Loucy (cell line): ENCODE measurements at regions not wholly inside any gene's neighbourhood (a gene's known extent, or its start where the extent isn't known, plus 50 kb on each side); places are given as distances from the start of the nearest gene placed in this dataset.

Source experiments
- H2AFZ ChIP-seq: fragments of 200-600 bp; sonication (generic); 2 replicates; pipeline ENCODE4 v1.6.0; 2016; ENCODE audit warnings: antibody characterized with exemption, mild to moderate bottlenecking, low read length, moderate library complexity
- H3F3A ChIP-seq: fragments of 200-600 bp; 2 replicates; pipeline ENCODE4 v1.6.0; 2016; ENCODE audit warnings: antibody characterized with exemption, low read depth, mild to moderate bottlenecking
- H3K27me3 ChIP-seq: fragments of 200-600 bp; sonication (generic); 2 replicates; pipeline ENCODE4 v1.6.1; 2014; ENCODE audit warnings: low read length, mild to moderate bottlenecking; ENCODE audit not compliant: insufficient read depth, poor library complexity, severe bottlenecking
- H3K36me3 ChIP-seq: fragments of 200-600 bp; sonication (generic); 2 replicates; pipeline ENCODE4 v1.6.1; 2016; ENCODE audit warnings: low read length; ENCODE audit not compliant: insufficient read depth
- H3K4me1 ChIP-seq: fragments of 200-600 bp; sonication (generic); 2 replicates; pipeline ENCODE4 v1.5.1; 2014; ENCODE audit warnings: low read length, mild to moderate bottlenecking; ENCODE audit not compliant: insufficient read depth, poor library complexity, severe bottlenecking
- H3K4me2 ChIP-seq: fragments of 200-600 bp; sonication (generic); 2 replicates; pipeline ENCODE4 v1.6.0; 2014; ENCODE audit warnings: antibody characterized with exemption, low read length, low read depth, mild to moderate bottlenecking; ENCODE audit not compliant: poor library complexity, severe bottlenecking
- H3K4me3 ChIP-seq: fragments of 200-600 bp; sonication (generic); 2 replicates; pipeline ENCODE4 v1.5.1; 2014; ENCODE audit warnings: low read length, mild to moderate bottlenecking, mixed read lengths; ENCODE audit not compliant: poor library complexity, severe bottlenecking
- H3K79me2 ChIP-seq: fragments of 200-600 bp; sonication (generic); 2 replicates; pipeline ENCODE4 v1.6.1; 2014; ENCODE audit warnings: low read length; ENCODE audit not compliant: insufficient read depth
- H3K9ac ChIP-seq: fragments of 200-600 bp; sonication (generic); 2 replicates; pipeline ENCODE4 v1.6.0; 2014; ENCODE audit warnings: mild to moderate bottlenecking, low read depth, low read length, moderate library complexity; ENCODE audit not compliant: poor library complexity, severe bottlenecking
- H3K9me2 ChIP-seq: fragments of 200-600 bp; sonication (generic); replicated peaks from 2 replicates; pipeline ENCODE4 v1.6.1; 2016; ENCODE audit warnings: low read depth, low read length, mixed read lengths
- H3K9me3 ChIP-seq: fragments of 200-600 bp; sonication (generic); 2 replicates; pipeline ENCODE4 v1.6.1; 2014; ENCODE audit warnings: mild to moderate bottlenecking, antibody characterized with exemption, low read length, low read depth; ENCODE audit not compliant: insufficient read depth
- H4K20me1 ChIP-seq: fragments of 200-600 bp; sonication (generic); 2 replicates; pipeline ENCODE4 v1.6.0; 2014; ENCODE audit warnings: antibody characterized with exemption, low read length, mild to moderate bottlenecking; ENCODE audit not compliant: insufficient read depth, poor library complexity, severe bottlenecking
- CTCF ChIP-seq: fragments of 200-600 bp; sonication (generic); conservative IDR thresholded peaks from 2 replicates; pipeline ENCODE4 v1.5.1; 2014; ENCODE audit warnings: mild to moderate bottlenecking, antibody characterized with exemption, low read length
- EZH2phosphoT487 ChIP-seq: fragments of 200-600 bp; IDR thresholded peaks from 2 replicates; pipeline ENCODE4 v1.6.1; 2018; ENCODE audit warnings: antibody characterized with exemption, mild to moderate bottlenecking, moderate library complexity, borderline replicate concordance

GRCh38 chr6:82584856-82585255 lies 221.2 kb downstream of the TPBG start:
- H3K27me3 ChIP-seq = no peaks in the 10 kb centered on the region
- no peaks in the 10 kb centered on the region for H3K9me2 ChIP-seq
- no peaks in the 10 kb centered on the region for H3K4me1 ChIP-seq
- no peak overlapping the region for H3K9ac ChIP-seq
- no peaks in the 10 kb centered on the region for H3K79me2 ChIP-seq
- no peak overlapping the region for H3K4me2 ChIP-seq
- no peak overlapping the region for H3K4me3 ChIP-seq
- H3F3A ChIP-seq = no peaks in the 10 kb centered on the region
- TF ChIP-seq EZH2phosphoT487 (no peak), CTCF (no peak)
- H3K36me3 ChIP-seq = no peaks in the 10 kb centered on the region
- H3K9me3 ChIP-seq = no peaks in the 10 kb centered on the region
- no peak overlapping the region for H2AFZ ChIP-seq
- no peaks in the 10 kb centered on the region for H4K20me1 ChIP-seq

DNA sequence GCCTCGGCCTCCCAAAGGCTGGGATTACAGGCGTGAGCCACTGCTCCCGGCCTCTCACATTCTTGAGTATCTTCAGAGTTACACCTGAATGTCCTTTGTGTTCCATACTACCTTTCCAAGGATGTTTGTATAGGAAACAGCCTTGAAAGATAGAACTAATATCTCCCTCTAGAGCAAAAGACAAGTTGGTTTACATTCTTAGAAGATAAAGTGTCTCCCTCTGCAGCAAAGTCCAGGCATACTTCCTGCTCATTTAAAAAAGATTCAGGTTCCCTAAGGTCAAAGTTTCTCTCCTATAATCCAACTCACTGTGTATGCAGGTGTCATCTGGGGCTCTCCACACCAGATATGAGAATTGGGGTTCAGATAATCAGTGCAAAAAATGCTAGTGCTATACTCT lies 224.4 kb downstream of the TPBG start:
- no peaks in the 10 kb centered on the region for H4K20me1 ChIP-seq

GRCh38 chr6:82588859-82589412 lies 225.3 kb downstream of the TPBG start:
- H3K9me3 ChIP-seq = no peaks in the 10 kb centered on the region

More for the DNA sequence above, 224.4 kb downstream of the TPBG start:
- H3K9me3 ChIP-seq = no peaks in the 10 kb centered on the region
- no peaks in the 10 kb centered on the region for H3K27me3 ChIP-seq
- H3K9ac ChIP-seq = no peak overlapping the region
- TF ChIP-seq EZH2phosphoT487 (no peak), CTCF (no peak)
- H3F3A ChIP-seq = no peaks in the 10 kb centered on the region
- no peak overlapping the region for H3K4me3 ChIP-seq
- H3K4me1 ChIP-seq = no peaks in the 10 kb centered on the region
- no peaks in the 10 kb centered on the region for H3K36me3 ChIP-seq
- no peaks in the 10 kb centered on the region for H3K79me2 ChIP-seq
- H3K9me2 ChIP-seq = no peaks in the 10 kb centered on the region
- no peak overlapping the region for H3K4me2 ChIP-seq
- no peak overlapping the region for H2AFZ ChIP-seq

More at GRCh38 chr6:82588859-82589412, 225.3 kb downstream of the TPBG start:
- Histone ChIP-seq H4K20me1 (no peaks in the 10 kb centered on the region), H2AFZ (no peak overlapping the region), H3K4me3 (no peak overlapping the region), H3K79me2 (no peaks in the 10 kb centered on the region), H3F3A (no peaks in the 10 kb centered on the region), H3K36me3 (no peaks in the 10 kb centered on the region), H3K27me3 (no peaks in the 10 kb centered on the region), H3K4me1 (no peaks in the 10 kb centered on the region), H3K9me2 (no peaks in the 10 kb centered on the region), H3K4me2 (no peak overlapping the region), H3K9ac (no peak overlapping the region)
- TF ChIP-seq EZH2phosphoT487 (no peak), CTCF (no peak)
